ENCODE measurements at regions not wholly inside any gene's neighbourhood (a gene's known extent, or its start where the extent isn't known, plus 50 kb on each side); places are given as distances from the start of the nearest gene placed in this dataset.

GRCh38 chr3:95731753-95732152, 1082.6 kb upstream of the EPHA6 start:
- TF ChIP-seq ZNF232 (CRISPR knock-in tag; IDR thresholded peaks at IDR 0.05): no peak
- TF ChIP-seq NCOA2 (IDR thresholded peaks at IDR 0.05; ENCODE audit: partially characterized antibody in 2 of 2): no peak
- TF ChIP-seq CTCF (IDR thresholded peaks at IDR 0.05 in 2 of 3, conservative IDR thresholded peaks at IDR 0.05 in 1 of 3; ENCODE audit: insufficient read depth in 2 of 3, low read depth in 1 of 3, low read length in 3 of 3): no peak
- no peak for TF ChIP-seq SMC3 (conservative IDR thresholded peaks at IDR 0.05; ENCODE audit: insufficient read depth, low read depth, low read length)
- TF ChIP-seq RCOR1 (IDR thresholded peaks at IDR 0.05; ENCODE audit: borderline replicate concordance in 1 of 2, low read depth in 2 of 2, low read length in 2 of 2): no peak
- no peak for TF ChIP-seq DMBX1 (CRISPR knock-in tag; IDR thresholded peaks at IDR 0.05; ENCODE audit: borderline replicate concordance)

Measured in K562 (cell line).